ENCODE measurements at regions not wholly inside any gene's neighbourhood (a gene's known extent, or its start where the extent isn't known, plus 50 kb on each side); places are given as distances from the start of the nearest gene placed in this dataset.

DNA sequence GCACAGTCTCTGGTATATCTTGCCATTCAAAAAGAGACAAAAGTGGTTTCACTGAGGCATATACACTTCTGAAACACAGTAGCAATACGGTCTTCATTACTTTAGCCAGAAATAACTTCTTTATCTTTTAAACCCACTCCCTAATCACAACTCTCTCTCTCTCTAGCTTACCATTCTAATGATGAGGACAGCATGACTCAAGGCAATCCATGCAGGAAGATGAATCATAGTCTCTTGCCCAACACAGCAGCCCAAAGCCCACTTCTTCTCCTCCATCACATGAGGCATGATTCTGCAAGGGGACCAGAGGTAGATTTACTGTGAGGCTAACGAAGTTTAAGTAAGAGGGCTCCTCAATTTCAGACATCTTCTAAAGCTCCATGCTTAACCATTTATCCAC lies 285.0 kb upstream of the NR5A2 start:
- TF ChIP-seq, protein P1, sequence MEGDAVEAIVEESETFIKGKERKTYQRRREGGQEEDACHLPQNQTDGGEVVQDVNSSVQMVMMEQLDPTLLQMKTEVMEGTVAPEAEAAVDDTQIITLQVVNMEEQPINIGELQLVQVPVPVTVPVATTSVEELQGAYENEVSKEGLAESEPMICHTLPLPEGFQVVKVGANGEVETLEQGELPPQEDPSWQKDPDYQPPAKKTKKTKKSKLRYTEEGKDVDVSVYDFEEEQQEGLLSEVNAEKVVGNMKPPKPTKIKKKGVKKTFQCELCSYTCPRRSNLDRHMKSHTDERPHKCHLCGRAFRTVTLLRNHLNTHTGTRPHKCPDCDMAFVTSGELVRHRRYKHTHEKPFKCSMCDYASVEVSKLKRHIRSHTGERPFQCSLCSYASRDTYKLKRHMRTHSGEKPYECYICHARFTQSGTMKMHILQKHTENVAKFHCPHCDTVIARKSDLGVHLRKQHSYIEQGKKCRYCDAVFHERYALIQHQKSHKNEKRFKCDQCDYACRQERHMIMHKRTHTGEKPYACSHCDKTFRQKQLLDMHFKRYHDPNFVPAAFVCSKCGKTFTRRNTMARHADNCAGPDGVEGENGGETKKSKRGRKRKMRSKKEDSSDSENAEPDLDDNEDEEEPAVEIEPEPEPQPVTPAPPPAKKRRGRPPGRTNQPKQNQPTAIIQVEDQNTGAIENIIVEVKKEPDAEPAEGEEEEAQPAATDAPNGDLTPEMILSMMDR (IDR thresholded peaks at IDR 0.05): no peak
- TF ChIP-seq POLR2AphosphoS5 (IDR thresholded peaks at IDR 0.05; ENCODE audit: insufficient read depth in 1 of 2, low read depth in 1 of 2): no peak

Data from vagina (tissue), 2 donors.